Spleen (tissue), 11 donors: ENCODE measurements at regions not wholly inside any gene's neighbourhood (a gene's known extent, or its start where the extent isn't known, plus 50 kb on each side); places are given as distances from the start of the nearest gene placed in this dataset.

Experiments
- DNase-seq: peaks from one replicate; pipeline ENCODE4 v3.0.0-alpha.2; 2020
- H3K27ac ChIP-seq, 8 donors: fragments of 200-600 bp; sonication (generic) in 7 of 8; 1 replicate in 4 of 8; 2 replicates in 4 of 8; pipeline versions ENCODE4 v1.5.0 to v1.8.0; 2016 to 2021; ENCODE audit warnings: inconsistent platforms in 4 of 8, mild to moderate bottlenecking in 4 of 8, moderate library complexity in 1 of 8
- H3K27me3 ChIP-seq, 7 donors: fragments of 200-600 bp; sonication (generic) in 6 of 7; replicated peaks in 1 of 7; 1 replicate in 4 of 7; 2 replicates in 3 of 7; pipeline versions ENCODE4 v1.5.0 to v1.8.0; 2016 to 2021; ENCODE audit warnings: inconsistent platforms in 3 of 7, mild to moderate bottlenecking in 1 of 7
- H3K36me3 ChIP-seq, 6 donors: fragments of 200-600 bp; sonication (generic) in 5 of 6; 1 replicate in 4 of 6; 2 replicates in 2 of 6; pipeline versions ENCODE4 v1.5.0 to v1.8.0; 2016 to 2021; ENCODE audit warnings: inconsistent platforms in 2 of 6
- H3K4me1 ChIP-seq, 6 donors: fragments of 200-600 bp; sonication (generic) in 5 of 6; 1 replicate in 3 of 6; 2 replicates in 3 of 6; pipeline versions ENCODE4 v1.5.0 to v1.8.0; 2016 to 2021; ENCODE audit warnings: inconsistent platforms in 3 of 6
- H3K4me3 ChIP-seq, 8 donors: fragments of 200-600 bp; sonication (generic) in 7 of 8; 1 replicate in 4 of 8; 2 replicates in 4 of 8; pipeline versions ENCODE4 v1.5.0 to v1.8.0; 2016 to 2021; ENCODE audit warnings: inconsistent platforms in 4 of 8, mild to moderate bottlenecking in 4 of 8, moderate library complexity in 2 of 8
- H3K9me3 ChIP-seq, 8 donors: fragments of 200-600 bp; sonication (generic) in 7 of 8; 1 replicate in 4 of 8; 2 replicates in 4 of 8; pipeline versions ENCODE4 v1.5.0 to v1.8.0; 2016 to 2021; ENCODE audit warnings: inconsistent platforms in 4 of 8
- POLR2A ChIP-seq, 3 donors: fragments of 450-650 bp; IDR thresholded peaks; one replicate each; pipeline ENCODE4 v1.5.1; 2017; ENCODE audit warnings: antibody characterized with exemption in 3 of 3, mild to moderate bottlenecking in 1 of 3
- POLR2AphosphoS5 ChIP-seq, 3 donors: sonication (generic); formaldehyde crosslinking; IDR thresholded peaks; one replicate each; pipeline ENCODE4 v1.5.1; 2017; ENCODE audit warnings: antibody characterized with exemption in 3 of 3
- WGBS, 5 donors: extraction: QIAGEN DNeasy Blood & Tissue Kit in 3 of 5; methylation state at CpG; one replicate each; pipeline versions ENCODE4 v1.1.5 to v1.1.7; 2013 to 2018; 5-methylcytosine and 5-hydroxymethylcytosine counted together
- intact Hi-C: fragments of 100-400 bp; cut with DNase I; formaldehyde crosslinking; loops from one replicate; pipeline ENCODE4 v1.15.0; 2023; ENCODE audit warnings: low total_unique reads
- TF ChIP-seq, protein P1 (sequence below), 11 experiments: fragments of 200-600 bp in 7 of 11; fragments of 450-650 bp in 4 of 11; sonication (generic) in 4 of 11; IDR thresholded peaks in 8 of 11; conservative IDR thresholded peaks in 3 of 11; 1 replicate in 7 of 11; 2 replicates in 4 of 11; pipeline versions ENCODE4 v1.4.0 to v1.8.0; 2016 to 2021; ENCODE audit warnings: antibody characterized with exemption in 11 of 11, inconsistent platforms in 4 of 11, mild to moderate bottlenecking in 1 of 11
- donor health status: healthy with polysubstance abuse.
- donor health status: DM: no; HTN: no; CAD: no; lungs with moderate emphysema.
- donor health status: DM: no; HTN: no; CAD: no.
- donor health status: Bipolar disorder and iron deficiency.
- donor health status: healthy.
- donor health status: DM: no; HTN: no; CAD: no.
- donor health status: DM: yes; HTN: yes; CAD: no.

DNA sequence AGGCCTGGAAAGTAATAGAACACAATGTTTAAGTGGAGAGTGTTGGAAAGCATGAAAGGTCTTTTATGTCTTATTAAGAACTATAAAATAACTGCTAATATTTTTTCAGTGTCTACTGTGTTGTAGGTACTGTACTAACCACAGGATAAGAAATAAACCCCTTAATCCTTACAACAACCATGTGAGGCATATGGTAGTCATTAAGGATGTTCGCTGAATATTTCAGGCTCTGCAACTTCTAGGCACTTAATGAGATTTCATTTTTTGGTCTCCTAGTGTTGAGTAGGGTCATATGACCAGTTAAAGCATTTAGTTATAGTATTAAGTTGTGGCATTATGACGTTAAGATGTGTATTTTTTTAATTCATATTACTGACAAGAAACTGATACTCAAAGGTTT, 346.6 kb upstream of the KCNH7 start:
- H3K9me3 ChIP-seq = no peaks in the 10 kb centered on the region
- H3K36me3 ChIP-seq = no peaks in the 10 kb centered on the region
- intact Hi-C loops = no loop called here
- H3K27ac ChIP-seq = no peak overlapping the region
- H3K4me1 ChIP-seq = no peaks in the 10 kb centered on the region
- no peak overlapping the region for H3K4me3 ChIP-seq
- 77 to 93% (median 87%) methylated on average over 2 of the region's 2 CpGs for WGBS, 5 donors
- no peak for TF ChIP-seq POLR2A (IDR thresholded peaks at IDR 0.05)
- TF ChIP-seq, protein P1, sequence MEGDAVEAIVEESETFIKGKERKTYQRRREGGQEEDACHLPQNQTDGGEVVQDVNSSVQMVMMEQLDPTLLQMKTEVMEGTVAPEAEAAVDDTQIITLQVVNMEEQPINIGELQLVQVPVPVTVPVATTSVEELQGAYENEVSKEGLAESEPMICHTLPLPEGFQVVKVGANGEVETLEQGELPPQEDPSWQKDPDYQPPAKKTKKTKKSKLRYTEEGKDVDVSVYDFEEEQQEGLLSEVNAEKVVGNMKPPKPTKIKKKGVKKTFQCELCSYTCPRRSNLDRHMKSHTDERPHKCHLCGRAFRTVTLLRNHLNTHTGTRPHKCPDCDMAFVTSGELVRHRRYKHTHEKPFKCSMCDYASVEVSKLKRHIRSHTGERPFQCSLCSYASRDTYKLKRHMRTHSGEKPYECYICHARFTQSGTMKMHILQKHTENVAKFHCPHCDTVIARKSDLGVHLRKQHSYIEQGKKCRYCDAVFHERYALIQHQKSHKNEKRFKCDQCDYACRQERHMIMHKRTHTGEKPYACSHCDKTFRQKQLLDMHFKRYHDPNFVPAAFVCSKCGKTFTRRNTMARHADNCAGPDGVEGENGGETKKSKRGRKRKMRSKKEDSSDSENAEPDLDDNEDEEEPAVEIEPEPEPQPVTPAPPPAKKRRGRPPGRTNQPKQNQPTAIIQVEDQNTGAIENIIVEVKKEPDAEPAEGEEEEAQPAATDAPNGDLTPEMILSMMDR (IDR thresholded peaks at IDR 0.05 in 8 of 11, conservative IDR thresholded peaks at IDR 0.05 in 3 of 11) = no peak
- TF ChIP-seq POLR2AphosphoS5 (IDR thresholded peaks at IDR 0.05) = no peak
- DNase-seq = no peak
- no peaks in the 10 kb centered on the region for H3K27me3 ChIP-seq

DNA sequence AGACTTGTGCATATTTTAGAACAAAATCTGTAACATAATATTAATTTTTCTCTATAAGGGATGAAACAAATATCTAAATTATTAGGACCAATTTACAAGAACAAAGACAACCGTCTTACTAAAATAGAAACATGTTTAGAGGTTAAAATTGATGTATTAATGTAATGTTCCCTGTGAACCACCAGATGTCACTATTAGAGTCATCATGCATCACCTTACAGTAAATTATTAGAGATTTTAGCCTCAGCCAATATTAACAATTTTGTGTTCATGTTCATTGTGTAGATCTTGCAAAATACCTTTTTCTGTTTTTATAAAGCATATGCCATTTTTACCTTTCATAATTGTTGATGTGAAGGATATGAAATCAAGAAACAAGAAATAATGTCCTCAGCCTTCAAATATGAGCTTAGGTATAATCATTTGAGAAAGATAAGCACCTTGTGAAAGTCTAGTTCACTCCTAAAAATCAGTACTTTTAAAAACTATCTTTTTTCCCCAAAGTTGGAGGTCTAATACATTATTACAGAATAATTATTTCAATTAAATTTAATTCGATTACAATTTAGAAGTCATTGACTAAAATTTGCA, 344.3 kb upstream of the KCNH7 start:
- Histone ChIP-seq H3K9me3 (no peaks in the 10 kb centered on the region), H3K4me1 (no peaks in the 10 kb centered on the region), H3K36me3 (no peaks in the 10 kb centered on the region), H3K4me3 (no peak overlapping the region), H3K27ac (no peak overlapping the region), H3K27me3 (no peaks in the 10 kb centered on the region)
- no peak for DNase-seq
- 54 to 65% (median 57%) methylated on average over 2 of the region's 2 CpGs for WGBS, 5 donors
- intact Hi-C loops = no loop called here
- no peak for TF ChIP-seq POLR2AphosphoS5 (IDR thresholded peaks at IDR 0.05)
- TF ChIP-seq, protein P1 (IDR thresholded peaks at IDR 0.05 in 8 of 11, conservative IDR thresholded peaks at IDR 0.05 in 3 of 11) = peak in 6 of 11 experiments; percentile 31 to 56 (median 43)
- no peak for TF ChIP-seq POLR2A (IDR thresholded peaks at IDR 0.05)

DNA sequence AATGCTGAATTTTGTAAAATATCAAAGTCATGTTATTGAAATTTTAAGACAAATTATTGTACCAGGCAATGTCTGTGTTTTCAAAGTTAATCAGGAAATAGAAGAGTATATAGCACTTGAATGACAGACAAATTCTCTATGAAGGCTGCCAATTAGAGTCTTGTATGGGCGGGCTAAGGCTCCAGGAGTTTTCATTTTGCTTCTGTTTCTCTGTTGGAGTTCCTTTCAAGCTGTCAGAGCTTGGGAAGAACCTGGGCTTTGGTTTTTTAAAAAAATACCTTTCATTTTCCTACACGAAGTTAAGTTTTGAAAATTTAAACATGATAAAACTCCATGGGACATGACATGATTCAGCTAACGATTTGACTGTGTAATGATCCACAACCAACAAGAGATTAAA, 339.0 kb upstream of the KCNH7 start:
- no peaks in the 10 kb centered on the region for H3K27me3 ChIP-seq
- H3K27ac ChIP-seq = no peak overlapping the region
- no peaks in the 10 kb centered on the region for H3K9me3 ChIP-seq
- no peak for TF ChIP-seq POLR2AphosphoS5 (IDR thresholded peaks at IDR 0.05)
- WGBS, 5 donors = 75 to 87% (median 79%) methylated on average over 3 of the region's 3 CpGs
- no peaks in the 10 kb centered on the region for H3K4me1 ChIP-seq
- intact Hi-C loops = no loop called here
- H3K36me3 ChIP-seq = no peaks in the 10 kb centered on the region
- DNase-seq = no peak
- no peak overlapping the region for H3K4me3 ChIP-seq

DNA sequence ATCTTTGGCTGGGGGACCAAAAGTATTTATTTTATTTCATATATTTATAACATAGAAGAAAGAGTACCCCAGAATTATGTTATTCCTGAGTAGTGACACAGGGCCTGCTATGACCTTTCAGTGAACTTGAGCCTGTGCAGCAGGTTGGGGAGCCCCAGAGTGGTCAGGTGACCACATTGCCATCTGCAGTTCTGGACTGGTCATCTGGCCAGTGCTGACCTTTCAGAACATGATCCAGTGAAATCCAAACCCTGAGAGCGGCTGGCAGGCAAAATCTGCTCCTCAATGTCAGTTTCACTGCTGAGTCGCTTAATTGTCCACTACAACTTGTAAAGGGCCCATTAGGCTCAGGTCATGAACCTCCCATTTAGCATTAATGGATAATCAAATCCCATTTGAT, 336.7 kb upstream of the KCNH7 start:
- Histone ChIP-seq H3K27me3 (no peaks in the 10 kb centered on the region), H3K27ac (no peak overlapping the region), H3K36me3 (no peaks in the 10 kb centered on the region), H3K9me3 (no peaks in the 10 kb centered on the region), H3K4me1 (no peaks in the 10 kb centered on the region), H3K4me3 (no peak overlapping the region)
- WGBS, 5 donors = 78 to 93% (median 86%) methylated on average over 2 of the region's 2 CpGs
- no peak for DNase-seq
- TF ChIP-seq POLR2A (IDR thresholded peaks at IDR 0.05) = no peak
- TF ChIP-seq POLR2AphosphoS5 (IDR thresholded peaks at IDR 0.05) = no peak
- TF ChIP-seq, protein P1 (IDR thresholded peaks at IDR 0.05 in 8 of 11, conservative IDR thresholded peaks at IDR 0.05 in 3 of 11) = no peak
- intact Hi-C loops = no loop called here

DNA sequence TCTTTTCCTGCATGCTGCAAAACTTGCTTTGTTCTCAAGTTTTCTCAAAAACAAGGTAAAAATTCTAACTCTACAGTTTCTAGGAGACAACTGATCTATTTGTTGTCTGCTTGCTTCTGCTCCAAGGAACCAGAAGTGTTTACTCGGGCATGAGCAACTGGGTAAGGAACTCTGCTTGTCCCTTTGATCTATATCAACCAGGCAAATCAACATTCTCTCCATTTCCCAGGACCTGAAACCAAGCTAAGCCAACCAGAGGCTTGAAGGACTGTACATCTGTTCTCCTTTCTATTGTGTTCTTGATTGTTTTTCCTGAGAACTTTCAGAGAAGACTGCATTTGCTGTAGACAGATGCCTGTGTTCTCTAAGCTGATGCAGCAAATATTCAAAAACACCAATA, 335.0 kb upstream of the KCNH7 start:
- Histone ChIP-seq H3K27ac (no peak overlapping the region), H3K4me3 (no peak overlapping the region), H3K36me3 (no peaks in the 10 kb centered on the region), H3K9me3 (no peaks in the 10 kb centered on the region), H3K4me1 (no peaks in the 10 kb centered on the region), H3K27me3 (no peaks in the 10 kb centered on the region)
- no peak for TF ChIP-seq POLR2A (IDR thresholded peaks at IDR 0.05)
- TF ChIP-seq, protein P1 (IDR thresholded peaks at IDR 0.05 in 8 of 11, conservative IDR thresholded peaks at IDR 0.05 in 3 of 11) = no peak
- TF ChIP-seq POLR2AphosphoS5 (IDR thresholded peaks at IDR 0.05) = no peak
- DNase-seq = no peak
- WGBS, 5 donors = 75 to 93% (median 87%) methylated on average over 1 of the region's 1 CpG
- intact Hi-C loops = no loop called here
